Fibroblast of lung (primary cell): ENCODE measurements at regions not wholly inside any gene's neighbourhood (a gene's known extent, or its start where the extent isn't known, plus 50 kb on each side); places are given as distances from the start of the nearest gene placed in this dataset.

Source experiments
- DNase-seq, 2 donors: peaks; one replicate each; pipeline versions ENCODE4 v3.0.0 to v3.0.0-alpha.2; 2010; ENCODE audit warnings: low read depth in 2 of 2
- H2AFZ ChIP-seq: 2 replicates; pipeline ENCODE4 v1.5.1; 2012; ENCODE audit warnings: low read length, control low read depth, inconsistent platforms
- H3K27ac ChIP-seq: 2 replicates; pipeline ENCODE4 v1.5.1; 2011; ENCODE audit warnings: low read length, control low read depth; ENCODE audit not compliant: insufficient read depth
- H3K27me3 ChIP-seq: 2 replicates; pipeline ENCODE4 v1.5.1; 2011; ENCODE audit warnings: mild to moderate bottlenecking, low read length; ENCODE audit not compliant: control insufficient read depth, insufficient read depth
- H3K36me3 ChIP-seq: 2 replicates; pipeline ENCODE4 v1.5.1; 2011; ENCODE audit warnings: low read length; ENCODE audit not compliant: control insufficient read depth, insufficient read depth
- H3K4me1 ChIP-seq: 2 replicates; pipeline ENCODE4 v1.5.1; 2011; ENCODE audit warnings: low read length; ENCODE audit not compliant: control insufficient read depth, insufficient read depth; ENCODE audit errors: extremely low read depth
- H3K4me2 ChIP-seq: 2 replicates; pipeline ENCODE4 v1.5.1; 2011; ENCODE audit warnings: low read length, control low read depth; ENCODE audit not compliant: insufficient read depth; ENCODE audit errors: extremely low read depth
- H3K4me3 ChIP-seq, 4 experiments: fragments of 200-600 bp in 1 of 4; sonication (generic) in 1 of 4; replicated peaks in 1 of 4; 2 replicates each; pipeline ENCODE4 v1.5.1; 2011 to 2016; ENCODE audit warnings: low read length in 4 of 4, low read depth in 3 of 4, mild to moderate bottlenecking in 3 of 4, control low read depth in 2 of 4, inconsistent platforms in 1 of 4, mixed read lengths in 1 of 4; ENCODE audit not compliant: insufficient read depth in 1 of 4; ENCODE audit errors: control extremely low read depth in 1 of 4
- H3K79me2 ChIP-seq: 2 replicates; pipeline ENCODE4 v1.5.1; 2012; ENCODE audit warnings: mild to moderate bottlenecking, low read length, inconsistent platforms; ENCODE audit not compliant: control insufficient read depth, insufficient read depth
- H3K9ac ChIP-seq: 2 replicates; pipeline ENCODE4 v1.5.1; 2011; ENCODE audit warnings: mild to moderate bottlenecking, low read length, control low read depth; ENCODE audit not compliant: insufficient read depth
- H3K9me3 ChIP-seq: 2 replicates; pipeline ENCODE4 v1.5.1; 2012; ENCODE audit warnings: low read depth, low read length; ENCODE audit not compliant: control insufficient read depth, insufficient read depth
- H4K20me1 ChIP-seq: 2 replicates; pipeline ENCODE4 v1.5.1; 2011; ENCODE audit warnings: low read length; ENCODE audit not compliant: control insufficient read depth, insufficient read depth; ENCODE audit errors: extremely low read depth
- EZH2 ChIP-seq: IDR thresholded peaks from 2 replicates; pipeline ENCODE4 v1.5.1; 2012; ENCODE audit warnings: low read length, control low read depth, mild to moderate bottlenecking; ENCODE audit errors: missing control alignments
- TF ChIP-seq, protein P1 (sequence below), 2 donors: IDR thresholded peaks in 1 of 2; conservative IDR thresholded peaks in 1 of 2; 1 replicate in 1 of 2; 2 replicates in 1 of 2; pipeline ENCODE4 v1.5.1; 2011 to 2012; ENCODE audit warnings: low read length in 2 of 2, control low read depth in 1 of 2, inconsistent platforms in 1 of 2, low read depth in 1 of 2, mild to moderate bottlenecking in 1 of 2

DNA sequence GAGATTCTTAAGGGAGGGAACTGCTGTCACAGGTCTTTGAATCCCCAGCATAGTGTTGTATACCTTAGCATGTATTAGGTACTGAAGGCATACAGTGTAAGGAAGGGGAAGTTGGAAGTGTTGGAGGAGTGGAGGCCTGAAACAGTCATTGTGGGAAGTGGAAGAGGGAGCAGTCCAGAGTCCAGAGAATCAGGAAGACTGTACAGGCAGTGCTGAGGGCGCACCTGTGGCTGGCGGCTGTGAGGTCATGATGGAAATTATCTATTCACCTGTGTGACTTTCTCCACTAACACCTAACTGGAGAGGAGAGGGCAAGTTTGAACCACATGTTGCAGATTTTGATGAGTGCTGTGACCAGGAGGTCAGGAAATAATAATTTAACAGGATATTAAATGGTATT lies 119.7 kb upstream of the NIPBL start:
- H3K79me2 ChIP-seq = no peaks in the 10 kb centered on the region
- H3K4me1 ChIP-seq = no peaks in the 10 kb centered on the region
- no peak overlapping the region for H3K4me3 ChIP-seq
- H4K20me1 ChIP-seq = no peaks in the 10 kb centered on the region
- H3K9ac ChIP-seq = no peak overlapping the region
- no peak for TF ChIP-seq EZH2
- TF ChIP-seq, protein P1, sequence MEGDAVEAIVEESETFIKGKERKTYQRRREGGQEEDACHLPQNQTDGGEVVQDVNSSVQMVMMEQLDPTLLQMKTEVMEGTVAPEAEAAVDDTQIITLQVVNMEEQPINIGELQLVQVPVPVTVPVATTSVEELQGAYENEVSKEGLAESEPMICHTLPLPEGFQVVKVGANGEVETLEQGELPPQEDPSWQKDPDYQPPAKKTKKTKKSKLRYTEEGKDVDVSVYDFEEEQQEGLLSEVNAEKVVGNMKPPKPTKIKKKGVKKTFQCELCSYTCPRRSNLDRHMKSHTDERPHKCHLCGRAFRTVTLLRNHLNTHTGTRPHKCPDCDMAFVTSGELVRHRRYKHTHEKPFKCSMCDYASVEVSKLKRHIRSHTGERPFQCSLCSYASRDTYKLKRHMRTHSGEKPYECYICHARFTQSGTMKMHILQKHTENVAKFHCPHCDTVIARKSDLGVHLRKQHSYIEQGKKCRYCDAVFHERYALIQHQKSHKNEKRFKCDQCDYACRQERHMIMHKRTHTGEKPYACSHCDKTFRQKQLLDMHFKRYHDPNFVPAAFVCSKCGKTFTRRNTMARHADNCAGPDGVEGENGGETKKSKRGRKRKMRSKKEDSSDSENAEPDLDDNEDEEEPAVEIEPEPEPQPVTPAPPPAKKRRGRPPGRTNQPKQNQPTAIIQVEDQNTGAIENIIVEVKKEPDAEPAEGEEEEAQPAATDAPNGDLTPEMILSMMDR (conservative IDR thresholded peaks at IDR 0.05 in 1 of 2, IDR thresholded peaks at IDR 0.05 in 1 of 2; ENCODE audit: low read depth in 1 of 2, low read length in 2 of 2) = no peak
- no peaks in the 10 kb centered on the region for H3K9me3 ChIP-seq
- H3K27me3 ChIP-seq = peaks cover 10% of the 10 kb centered on the region
- H3K4me2 ChIP-seq = no peak overlapping the region
- no peak overlapping the region for H2AFZ ChIP-seq
- H3K27ac ChIP-seq = no peak overlapping the region
- H3K36me3 ChIP-seq = no peaks in the 10 kb centered on the region
- no peak for DNase-seq

DNA sequence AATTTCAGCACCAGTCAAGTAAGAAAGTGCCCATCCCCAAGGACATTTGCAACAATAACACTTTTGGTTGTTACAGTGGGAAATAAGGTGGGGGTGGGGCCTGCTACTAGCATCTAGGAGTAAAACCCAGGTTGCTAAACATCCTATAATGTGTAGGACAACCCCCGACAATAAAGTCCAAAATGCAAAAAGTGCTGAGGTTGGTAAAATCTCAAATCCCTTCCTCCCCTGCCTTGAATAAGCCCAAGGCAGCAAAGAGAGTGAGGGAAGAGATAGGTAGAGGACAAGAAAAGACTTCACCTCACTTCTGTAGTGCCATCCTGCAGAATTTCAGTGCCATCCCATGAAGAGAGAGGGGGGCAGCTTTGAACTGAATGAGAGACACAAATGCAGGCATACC lies 117.5 kb upstream of the NIPBL start:
- Histone ChIP-seq H3K9me3 (no peaks in the 10 kb centered on the region), H4K20me1 (no peaks in the 10 kb centered on the region), H3K27me3 (peaks cover 10% of the 10 kb centered on the region), H3K9ac (no peak overlapping the region), H2AFZ (no peak overlapping the region), H3K27ac (no peak overlapping the region), H3K4me1 (no peaks in the 10 kb centered on the region), H3K4me2 (no peak overlapping the region), H3K36me3 (no peaks in the 10 kb centered on the region), H3K79me2 (no peaks in the 10 kb centered on the region), H3K4me3 (no peak overlapping the region)
- no peak for DNase-seq
- no peak for TF ChIP-seq EZH2
- TF ChIP-seq, protein P1 (conservative IDR thresholded peaks at IDR 0.05 in 1 of 2, IDR thresholded peaks at IDR 0.05 in 1 of 2; ENCODE audit: low read depth in 1 of 2, low read length in 2 of 2) = no peak

DNA sequence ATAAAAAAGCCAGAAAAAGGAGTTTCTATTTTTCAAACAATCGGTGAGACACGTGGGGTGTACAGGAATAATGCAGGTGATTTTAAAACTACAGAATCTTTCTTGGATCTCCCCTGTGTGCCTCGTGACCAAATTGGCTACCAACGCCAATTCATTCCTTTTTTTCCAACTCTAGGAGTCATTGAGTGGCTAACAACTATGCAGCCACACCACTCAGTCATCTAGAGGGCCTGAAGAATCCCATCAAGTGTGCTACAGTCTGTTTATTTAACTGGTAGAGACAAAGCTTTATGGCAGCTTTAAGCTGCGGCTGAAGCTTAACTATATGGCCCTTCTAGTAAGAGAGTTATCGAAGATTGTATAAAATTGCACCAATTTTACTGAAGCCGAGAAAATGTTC lies 113.1 kb upstream of the NIPBL start:
- no peaks in the 10 kb centered on the region for H3K79me2 ChIP-seq
- H3K4me2 ChIP-seq = no peak overlapping the region
- no peak for TF ChIP-seq EZH2
- TF ChIP-seq, protein P1 (conservative IDR thresholded peaks at IDR 0.05 in 1 of 2, IDR thresholded peaks at IDR 0.05 in 1 of 2; ENCODE audit: low read depth in 1 of 2, low read length in 2 of 2) = no peak
- H3K9ac ChIP-seq = no peak overlapping the region
- H3K4me1 ChIP-seq = no peaks in the 10 kb centered on the region
- H3K4me3 ChIP-seq = no peak overlapping the region
- H2AFZ ChIP-seq = no peak overlapping the region
- H3K27ac ChIP-seq = no peak overlapping the region
- H4K20me1 ChIP-seq = no peaks in the 10 kb centered on the region
- peak in 1 of 2 donors; percentile 6 for DNase-seq
- no peaks in the 10 kb centered on the region for H3K27me3 ChIP-seq
- no peaks in the 10 kb centered on the region for H3K9me3 ChIP-seq
- H3K36me3 ChIP-seq = no peaks in the 10 kb centered on the region
